Spinal cord (tissue), 9 donors: ENCODE measurements at regions not wholly inside any gene's neighbourhood (a gene's known extent, or its start where the extent isn't known, plus 50 kb on each side); places are given as distances from the start of the nearest gene placed in this dataset.
A peak's percentile ranks its signal among the peaks of the same experiment; 100 is the strongest.
"Not testable (repeated sequence)": the region's sequence is repeated elsewhere in the genome, so short reads cannot be mapped to it uniquely, and the experiment has no call there.

ENCODE experiments used
- DNase-seq, 6 donors: peaks; one replicate each; pipeline versions ENCODE4 v3.0.0 to v3.0.0-alpha.2; 2013 to 2015; ENCODE audit warnings: low spot score in 6 of 6, low read depth in 4 of 6
- H3K27ac ChIP-seq: one replicate; pipeline ENCODE4 v1.5.1; 2013; ENCODE audit warnings: low read depth, low read length, control low read depth
- H3K27me3 ChIP-seq: one replicate; pipeline ENCODE4 v1.6.1; 2013; ENCODE audit warnings: low read length; ENCODE audit not compliant: control insufficient read depth, insufficient read depth
- H3K36me3 ChIP-seq: one replicate; pipeline ENCODE4 v1.6.1; 2013; ENCODE audit warnings: low read length; ENCODE audit not compliant: control insufficient read depth, insufficient read depth
- H3K4me1 ChIP-seq: one replicate; pipeline ENCODE4 v1.6.1; 2013; ENCODE audit warnings: low read length; ENCODE audit not compliant: control insufficient read depth, insufficient read depth
- H3K4me3 ChIP-seq: one replicate; pipeline ENCODE4 v1.5.1; 2013; ENCODE audit warnings: low read depth, low read length, control low read depth
- H3K9me3 ChIP-seq: one replicate; pipeline ENCODE4 v1.6.1; 2013; ENCODE audit warnings: low read length; ENCODE audit not compliant: control insufficient read depth, insufficient read depth
- WGBS: methylation state at CpG from one replicate; pipeline ENCODE4 v1.1.5; 2013; ENCODE audit warnings: missing lambda C conversion rate; ENCODE audit not compliant: insufficient coverage; 5-methylcytosine and 5-hydroxymethylcytosine counted together
- donor health status: healthy.

DNA sequence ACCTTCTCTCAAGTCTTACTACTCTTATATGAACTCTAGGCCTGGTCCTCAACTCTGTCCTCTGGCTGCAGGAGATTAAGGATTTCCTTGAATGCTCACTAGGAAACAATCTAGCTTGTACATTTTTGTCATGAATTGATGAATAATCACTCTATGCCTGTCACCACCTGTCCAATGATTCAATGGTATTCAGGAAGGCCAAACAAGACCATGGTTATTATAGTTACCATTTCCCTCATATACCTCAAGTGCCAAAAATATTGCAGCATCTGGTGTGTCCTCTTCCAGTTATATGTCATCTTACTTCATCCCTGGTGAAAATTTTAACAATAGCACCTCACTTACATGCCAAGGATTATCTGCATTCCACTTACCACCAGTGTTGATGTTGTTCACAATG lies 179.0 kb upstream of the MOCS2 start:
- Histone ChIP-seq H3K36me3 (no peaks in the 10 kb centered on the region), H3K27me3 (no peaks in the 10 kb centered on the region), H3K9me3 (no peaks in the 10 kb centered on the region), H3K4me3 (no peak overlapping the region), H3K4me1 (no peaks in the 10 kb centered on the region), H3K27ac (no peak overlapping the region)
- DNase-seq: no peak

DNA sequence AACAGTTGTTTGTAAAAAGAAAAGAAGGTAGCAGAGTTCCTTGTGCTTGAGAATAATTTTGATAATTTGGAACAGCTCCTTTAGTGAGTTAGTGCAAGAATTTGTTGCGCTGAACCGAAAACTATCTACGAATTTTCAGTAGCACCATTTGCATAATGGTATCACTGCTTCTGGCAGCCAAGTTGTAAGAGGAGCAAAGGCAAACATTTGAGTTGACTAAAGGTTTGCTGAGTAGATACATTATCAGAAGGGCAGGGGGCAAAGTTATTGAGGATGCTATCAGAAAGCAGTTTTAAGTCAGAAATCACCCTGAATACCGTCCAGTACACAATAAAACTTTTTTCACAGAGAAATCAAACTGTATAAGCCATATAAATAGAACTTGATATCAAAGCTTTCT lies 181.5 kb upstream of the MOCS2 start:
- 95% methylated on average over 3 of the region's 4 CpGs for WGBS
- no peaks in the 10 kb centered on the region for H3K9me3 ChIP-seq
- no peak for DNase-seq
- no peaks in the 10 kb centered on the region for H3K4me1 ChIP-seq
- no peaks in the 10 kb centered on the region for H3K36me3 ChIP-seq
- no peak overlapping the region for H3K4me3 ChIP-seq
- H3K27me3 ChIP-seq: no peaks in the 10 kb centered on the region
- H3K27ac ChIP-seq: no peak overlapping the region

DNA sequence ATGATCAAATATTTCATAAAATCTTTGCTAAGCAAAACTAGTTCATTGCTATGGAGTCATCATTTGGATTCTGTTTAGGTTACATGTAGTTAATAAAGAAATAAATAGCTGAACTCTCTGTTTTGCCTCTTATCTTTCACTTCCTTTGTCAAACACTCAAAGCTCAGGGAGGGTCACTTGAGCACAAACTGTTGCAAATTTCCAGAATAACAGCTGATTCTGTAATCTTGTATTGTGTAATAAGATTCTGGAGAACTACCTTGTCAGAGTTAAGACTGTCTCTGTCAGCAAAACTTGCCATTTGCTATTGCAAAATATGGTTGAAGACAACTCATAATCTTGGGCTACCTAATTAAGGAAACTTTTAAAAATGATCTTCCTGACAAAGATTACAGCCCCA lies 182.0 kb upstream of the MOCS2 start:
- no peak overlapping the region for H3K27ac ChIP-seq
- DNase-seq: no peak
- H3K27me3 ChIP-seq: no peaks in the 10 kb centered on the region
- H3K4me3 ChIP-seq: no peak overlapping the region
- H3K36me3 ChIP-seq: no peaks in the 10 kb centered on the region
- H3K4me1 ChIP-seq: no peaks in the 10 kb centered on the region
- H3K9me3 ChIP-seq: no peaks in the 10 kb centered on the region

DNA sequence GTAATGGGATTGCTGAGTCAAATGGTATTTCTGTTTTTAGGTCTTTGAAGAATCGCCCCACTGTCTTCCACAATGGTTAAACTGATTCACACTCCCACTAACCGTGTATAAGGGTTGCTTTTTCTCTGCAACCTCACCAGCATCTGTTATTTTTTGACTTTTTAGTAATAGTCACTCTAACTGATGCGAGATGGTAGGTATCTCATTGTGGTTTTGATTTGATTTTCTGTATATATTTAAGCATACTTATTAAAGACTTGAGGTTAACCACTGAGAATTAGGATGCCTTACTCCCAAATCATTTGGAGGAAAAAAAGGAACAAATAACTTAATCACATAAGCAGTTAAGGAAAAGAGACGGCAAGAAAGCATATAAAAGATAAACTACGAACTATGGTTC lies 181.6 kb upstream of the FST start:
- WGBS: no CpG with 5 or more reads among the region's 5 CpGs
- Histone ChIP-seq H3K27me3 (no peaks in the 10 kb centered on the region), H3K36me3 (no peaks in the 10 kb centered on the region), H3K9me3 (no peaks in the 10 kb centered on the region), H3K4me1 (no peaks in the 10 kb centered on the region), H3K27ac (no peak overlapping the region), H3K4me3 (no peak overlapping the region)
- DNase-seq: no peak

DNA sequence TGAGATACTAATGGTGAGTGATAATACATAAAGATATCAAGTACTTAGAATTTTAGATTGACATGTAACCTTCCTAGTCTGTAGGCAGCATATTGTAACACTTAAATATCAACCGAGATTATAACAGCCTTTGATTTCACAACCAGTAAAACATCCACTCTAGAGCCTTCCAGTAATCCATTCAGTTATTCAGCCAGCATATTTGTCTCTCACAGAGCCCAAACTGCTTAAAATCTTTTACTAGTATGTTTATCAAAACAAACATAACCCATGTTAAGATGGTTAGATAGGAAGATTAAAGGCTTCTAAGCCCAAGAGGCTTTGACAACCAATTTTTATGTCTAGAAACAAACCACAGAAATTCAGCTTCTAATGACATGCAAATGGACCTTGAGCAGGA lies 177.9 kb upstream of the FST start:
- Histone ChIP-seq H3K36me3 (no peaks in the 10 kb centered on the region), H3K4me1 (no peaks in the 10 kb centered on the region), H3K9me3 (no peaks in the 10 kb centered on the region), H3K27me3 (no peaks in the 10 kb centered on the region), H3K27ac (no peak overlapping the region), H3K4me3 (no peak overlapping the region)
- WGBS: 71% methylated on average over 1 of the region's 1 CpG
- DNase-seq: no peak

DNA sequence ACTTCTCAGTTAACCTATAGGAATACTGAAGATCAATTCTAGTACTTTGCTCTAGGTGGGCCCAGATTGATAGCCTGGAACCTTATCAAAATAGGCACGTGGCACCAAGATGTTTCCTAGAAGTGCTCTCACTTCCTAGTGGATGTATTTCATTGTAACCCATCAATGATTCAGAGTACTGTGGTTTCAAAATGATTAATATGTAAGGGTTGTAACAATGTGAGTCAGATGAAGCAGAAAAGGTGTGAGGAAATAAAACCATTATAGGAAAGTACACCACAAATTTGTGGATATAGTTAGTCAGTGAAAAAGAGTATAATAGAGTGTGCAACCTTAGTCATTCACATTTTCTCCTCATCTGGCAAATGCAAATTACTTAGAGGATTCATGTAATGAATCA lies 177.3 kb upstream of the FST start:
- WGBS: no CpG with 5 or more reads among the region's 1 CpG

DNA sequence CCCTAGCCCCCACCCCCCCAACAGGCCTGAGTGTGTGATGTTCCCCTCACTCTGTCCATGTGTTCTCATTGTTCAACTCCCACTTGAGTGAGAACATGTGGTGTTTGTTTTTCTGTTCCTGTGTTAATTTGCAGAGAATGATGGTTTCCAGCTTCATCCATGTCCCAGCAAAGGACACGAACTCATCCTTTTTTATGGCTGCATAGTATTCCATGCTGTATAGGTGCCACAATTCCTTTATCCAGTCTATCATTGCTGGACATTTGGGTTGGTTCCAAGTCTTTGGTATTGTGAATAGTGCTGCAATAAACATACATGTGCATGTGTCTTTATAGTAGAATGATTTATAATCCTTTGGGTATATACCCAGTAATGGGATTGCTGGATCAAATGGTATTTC lies 175.1 kb upstream of the FST start:
- not testable (repeated sequence) for H3K9me3 ChIP-seq, H3K4me3 ChIP-seq, H3K27me3 ChIP-seq, DNase-seq, H3K36me3 ChIP-seq, H3K27ac ChIP-seq, H3K4me1 ChIP-seq
- no CpG with 5 or more reads among the region's 1 CpG for WGBS

More for the DNA sequence above, 177.3 kb upstream of the FST start:
- Histone ChIP-seq H3K4me1 (no peaks in the 10 kb centered on the region), H3K9me3 (no peaks in the 10 kb centered on the region), H3K27me3 (no peaks in the 10 kb centered on the region), H3K27ac (no peak overlapping the region), H3K4me3 (no peak overlapping the region), H3K36me3 (no peaks in the 10 kb centered on the region)
- DNase-seq: no peak

DNA sequence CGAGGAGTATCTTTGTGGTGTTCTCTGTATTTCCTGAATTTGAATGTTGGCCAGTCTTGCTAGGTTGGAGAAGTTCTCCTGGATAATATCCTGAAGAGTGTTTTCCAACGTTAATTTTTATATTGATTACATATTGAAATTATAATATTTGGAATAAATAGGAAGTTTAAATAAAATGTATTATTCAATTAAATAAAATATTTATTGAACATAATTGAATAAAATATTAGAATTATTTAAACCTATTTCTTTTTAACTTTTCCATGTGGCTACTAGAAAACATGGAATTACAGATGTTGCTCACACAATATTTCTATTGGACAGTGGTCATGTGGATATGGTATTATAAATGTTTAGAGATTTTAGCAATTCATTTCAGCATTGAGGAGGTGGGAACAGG lies 170.8 kb upstream of the FST start:
- H3K4me1 ChIP-seq: no peaks in the 10 kb centered on the region
- H3K9me3 ChIP-seq: no peaks in the 10 kb centered on the region
- no CpG with 5 or more reads among the region's 2 CpGs for WGBS
- H3K27me3 ChIP-seq: no peaks in the 10 kb centered on the region
- no peak overlapping the region for H3K4me3 ChIP-seq
- no peak overlapping the region for H3K27ac ChIP-seq
- no peaks in the 10 kb centered on the region for H3K36me3 ChIP-seq
- no peak for DNase-seq

DNA sequence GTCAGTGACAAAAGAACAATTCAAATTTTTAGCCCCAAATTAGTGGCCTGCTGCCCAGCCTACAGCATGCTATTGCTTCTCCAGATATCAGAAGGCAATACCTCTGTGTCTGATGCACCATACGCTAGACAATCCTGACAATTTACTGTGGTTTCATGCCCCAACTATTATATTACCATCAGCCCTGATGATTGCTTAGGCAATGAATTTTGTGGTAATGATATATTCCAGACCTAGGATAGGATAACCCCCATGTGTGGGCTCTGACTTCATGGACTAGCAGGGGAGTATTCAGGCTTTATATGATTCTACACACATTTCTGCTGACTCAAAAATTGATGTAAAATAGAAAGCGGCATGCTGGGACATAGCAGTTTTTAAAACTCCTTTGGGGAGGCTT lies 168.7 kb upstream of the FST start:
- DNase-seq: peak in 1 of 6 donors; percentile 71
- WGBS: no CpG with 5 or more reads among the region's 2 CpGs
- Histone ChIP-seq H3K27me3 (no peaks in the 10 kb centered on the region), H3K4me1 (no peaks in the 10 kb centered on the region), H3K27ac (no peak overlapping the region), H3K36me3 (no peaks in the 10 kb centered on the region), H3K9me3 (peaks cover 1% of the 10 kb centered on the region), H3K4me3 (no peak overlapping the region)

DNA sequence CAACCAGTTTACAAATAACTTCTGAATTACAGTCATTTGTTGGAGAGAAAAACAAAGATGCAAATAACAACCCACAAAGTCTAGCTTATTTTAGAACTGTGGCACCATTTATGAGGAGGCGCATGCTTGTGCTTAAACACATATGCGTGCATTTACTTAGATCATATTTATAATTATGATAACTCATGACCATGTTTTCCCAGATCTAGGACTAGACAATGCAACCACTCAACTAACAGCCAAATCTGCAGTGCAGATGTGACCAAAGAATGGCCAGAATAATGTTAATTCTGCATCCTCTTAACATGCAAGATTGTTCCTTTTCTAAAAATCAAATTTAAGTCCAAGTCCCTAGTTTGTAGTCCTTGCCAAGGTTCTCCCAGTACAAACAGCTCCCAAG lies 167.3 kb upstream of the FST start:
- H3K27ac ChIP-seq: no peak overlapping the region

DNA sequence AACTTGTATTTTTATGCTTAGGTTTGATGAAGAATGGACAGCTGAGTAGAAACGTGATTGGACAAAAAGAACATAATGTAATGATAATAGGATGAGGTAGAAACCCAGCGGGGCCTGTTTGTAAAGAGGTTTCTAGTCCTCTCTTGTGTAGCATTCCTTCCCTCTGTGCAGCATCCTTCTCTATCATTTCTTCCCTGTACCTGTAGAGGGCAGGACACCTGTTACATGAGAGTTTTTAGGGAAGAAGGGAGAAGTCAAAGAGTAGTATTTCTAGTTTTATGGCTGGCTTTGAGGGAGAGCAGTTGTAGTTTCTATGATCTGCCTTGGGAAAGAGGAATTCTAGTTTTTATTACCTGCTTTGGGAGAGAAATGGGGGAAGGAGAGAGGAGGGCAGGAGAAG lies 162.1 kb upstream of the FST start:
- DNase-seq: no peak
- no CpG with 5 or more reads among the region's 2 CpGs for WGBS
- H3K27me3 ChIP-seq: no peaks in the 10 kb centered on the region

More for the DNA sequence above, 167.3 kb upstream of the FST start:
- Histone ChIP-seq H3K36me3 (no peaks in the 10 kb centered on the region), H3K27me3 (no peaks in the 10 kb centered on the region), H3K4me3 (no peak overlapping the region), H3K9me3 (peaks cover 1% of the 10 kb centered on the region), H3K4me1 (no peaks in the 10 kb centered on the region)
- WGBS: no CpG with 5 or more reads among the region's 2 CpGs
- no peak for DNase-seq

More for the DNA sequence above, 162.1 kb upstream of the FST start:
- Histone ChIP-seq H3K36me3 (no peaks in the 10 kb centered on the region), H3K4me1 (no peaks in the 10 kb centered on the region), H3K27ac (no peak overlapping the region), H3K9me3 (peaks cover 1% of the 10 kb centered on the region), H3K4me3 (no peak overlapping the region)
